ENCODE measurements at regions not wholly inside any gene's neighbourhood (a gene's known extent, or its start where the extent isn't known, plus 50 kb on each side); places are given as distances from the start of the nearest gene placed in this dataset.

DNA sequence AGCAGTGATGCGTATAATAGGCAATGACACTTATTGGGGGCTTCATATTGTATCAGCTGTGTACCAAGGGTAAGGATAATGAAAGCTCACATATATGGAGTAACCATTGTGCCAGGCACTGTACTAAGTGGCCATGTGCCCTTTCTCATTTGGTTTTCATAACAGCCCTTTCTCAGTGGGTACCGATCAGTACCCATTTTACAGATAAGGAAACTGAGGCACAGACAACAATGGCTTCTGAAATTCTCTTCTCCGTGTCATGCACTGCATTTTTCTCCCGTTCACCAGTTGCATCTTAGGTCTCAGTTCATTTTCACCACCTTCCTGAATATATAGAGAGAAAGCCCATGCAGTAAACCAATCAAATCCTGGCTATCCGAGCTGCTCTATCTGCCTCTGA lies 216.7 kb upstream of the RBFOX1 start:
- no peaks in the 10 kb centered on the region for H3K27me3 ChIP-seq (ENCODE audit: control insufficient read depth, extremely low read depth, insufficient read depth, low read length)
- no peak overlapping the region for H3K4me3 ChIP-seq (ENCODE audit: control insufficient read depth in 2 of 3, extremely low read depth in 1 of 3, insufficient read depth in 2 of 3, low read depth in 1 of 3, low read length in 3 of 3)
- H3K4me1 ChIP-seq (ENCODE audit: control insufficient read depth, extremely low read depth, insufficient read depth, low read length): no peaks in the 10 kb centered on the region
- no peak overlapping the region for H3K9ac ChIP-seq (ENCODE audit: control insufficient read depth, extremely low read depth, insufficient read depth, low read length)
- H3K36me3 ChIP-seq (ENCODE audit: control insufficient read depth in 2 of 2, extremely low read depth in 1 of 2, insufficient read depth in 2 of 2, low read length in 2 of 2): no peaks in the 10 kb centered on the region
- no peak overlapping the region for H3K4me2 ChIP-seq (ENCODE audit: control insufficient read depth, extremely low read depth, insufficient read depth, low read depth, low read length)
- dilution Hi-C loops (cut with MboI; ENCODE audit: extremely low pct_ligation_motif_present, low sequenced_read_pairs): no loop called here
- H3K79me2 ChIP-seq (ENCODE audit: control insufficient read depth, insufficient read depth, low read length): no peaks in the 10 kb centered on the region
- H4K20me1 ChIP-seq (ENCODE audit: control insufficient read depth, extremely low read depth, insufficient read depth, low read length): no peaks in the 10 kb centered on the region
- TF ChIP-seq, protein P1, sequence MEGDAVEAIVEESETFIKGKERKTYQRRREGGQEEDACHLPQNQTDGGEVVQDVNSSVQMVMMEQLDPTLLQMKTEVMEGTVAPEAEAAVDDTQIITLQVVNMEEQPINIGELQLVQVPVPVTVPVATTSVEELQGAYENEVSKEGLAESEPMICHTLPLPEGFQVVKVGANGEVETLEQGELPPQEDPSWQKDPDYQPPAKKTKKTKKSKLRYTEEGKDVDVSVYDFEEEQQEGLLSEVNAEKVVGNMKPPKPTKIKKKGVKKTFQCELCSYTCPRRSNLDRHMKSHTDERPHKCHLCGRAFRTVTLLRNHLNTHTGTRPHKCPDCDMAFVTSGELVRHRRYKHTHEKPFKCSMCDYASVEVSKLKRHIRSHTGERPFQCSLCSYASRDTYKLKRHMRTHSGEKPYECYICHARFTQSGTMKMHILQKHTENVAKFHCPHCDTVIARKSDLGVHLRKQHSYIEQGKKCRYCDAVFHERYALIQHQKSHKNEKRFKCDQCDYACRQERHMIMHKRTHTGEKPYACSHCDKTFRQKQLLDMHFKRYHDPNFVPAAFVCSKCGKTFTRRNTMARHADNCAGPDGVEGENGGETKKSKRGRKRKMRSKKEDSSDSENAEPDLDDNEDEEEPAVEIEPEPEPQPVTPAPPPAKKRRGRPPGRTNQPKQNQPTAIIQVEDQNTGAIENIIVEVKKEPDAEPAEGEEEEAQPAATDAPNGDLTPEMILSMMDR (optimal IDR thresholded peaks at IDR 0.05 in 1 of 3, IDR thresholded peaks at IDR 0.05 in 1 of 3, conservative IDR thresholded peaks at IDR 0.05 in 1 of 3; ENCODE audit: extremely low read depth in 1 of 3, insufficient read depth in 2 of 3, low read length in 3 of 3): no peak
- TF ChIP-seq EZH2 (IDR thresholded peaks at IDR 0.05; ENCODE audit: low read length): no peak
- H3K9me1 ChIP-seq (ENCODE audit: control insufficient read depth, extremely low read depth, insufficient read depth, low read length): no peaks in the 10 kb centered on the region
- DNase-seq (ENCODE audit: low read depth, low spot score) (no peak), FAIRE-seq (no peak)
- no peak overlapping the region for H3K27ac ChIP-seq (ENCODE audit: control insufficient read depth, insufficient read depth, low read length)
- no peak overlapping the region for H2AFZ ChIP-seq (ENCODE audit: control insufficient read depth, low read length)
- no peaks in the 10 kb centered on the region for H3K9me3 ChIP-seq (ENCODE audit: control insufficient read depth, low read depth, low read length)

DNA sequence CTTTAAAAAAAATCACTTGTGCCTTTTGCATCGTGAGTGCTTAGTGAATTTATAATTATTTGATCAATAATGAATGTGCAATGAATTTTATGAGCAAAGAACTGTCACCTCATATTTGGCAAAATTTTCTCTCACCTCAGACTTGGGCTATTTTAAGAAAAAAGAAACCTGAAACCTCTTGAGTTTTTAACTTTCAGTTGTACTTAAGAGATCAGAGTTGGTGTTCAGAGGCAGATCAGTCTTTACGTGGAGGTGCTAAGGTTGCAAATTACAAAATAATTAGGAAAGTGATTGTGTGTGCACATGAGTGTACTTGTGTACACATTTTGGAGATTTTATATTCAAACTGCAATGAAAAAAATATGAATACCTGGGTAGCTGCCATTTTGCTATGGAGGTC lies 218.7 kb upstream of the RBFOX1 start:
- dilution Hi-C loops (cut with MboI; ENCODE audit: extremely low pct_ligation_motif_present, low sequenced_read_pairs): no loop called here
- no peak for FAIRE-seq
- no peak for DNase-seq (ENCODE audit: low read depth, low spot score)
- Histone ChIP-seq H3K79me2 (ENCODE audit: control insufficient read depth, insufficient read depth, low read length) (no peaks in the 10 kb centered on the region), H3K27ac (ENCODE audit: control insufficient read depth, insufficient read depth, low read length) (no peak overlapping the region), H2AFZ (ENCODE audit: control insufficient read depth, low read length) (no peak overlapping the region), H3K4me2 (ENCODE audit: control insufficient read depth, extremely low read depth, insufficient read depth, low read depth, low read length) (no peak overlapping the region), H3K27me3 (ENCODE audit: control insufficient read depth, extremely low read depth, insufficient read depth, low read length) (no peaks in the 10 kb centered on the region), H3K9ac (ENCODE audit: control insufficient read depth, extremely low read depth, insufficient read depth, low read length) (no peak overlapping the region), H3K4me3 (ENCODE audit: control insufficient read depth in 2 of 3, extremely low read depth in 1 of 3, insufficient read depth in 2 of 3, low read depth in 1 of 3, low read length in 3 of 3) (no peak overlapping the region), H4K20me1 (ENCODE audit: control insufficient read depth, extremely low read depth, insufficient read depth, low read length) (no peaks in the 10 kb centered on the region), H3K9me3 (ENCODE audit: control insufficient read depth, low read depth, low read length) (no peaks in the 10 kb centered on the region), H3K36me3 (ENCODE audit: control insufficient read depth in 2 of 2, extremely low read depth in 1 of 2, insufficient read depth in 2 of 2, low read length in 2 of 2) (no peaks in the 10 kb centered on the region), H3K9me1 (ENCODE audit: control insufficient read depth, extremely low read depth, insufficient read depth, low read length) (no peaks in the 10 kb centered on the region), H3K4me1 (ENCODE audit: control insufficient read depth, extremely low read depth, insufficient read depth, low read length) (no peaks in the 10 kb centered on the region)
- no peak for TF ChIP-seq EZH2 (IDR thresholded peaks at IDR 0.05; ENCODE audit: low read length)
- TF ChIP-seq, protein P1 (optimal IDR thresholded peaks at IDR 0.05 in 1 of 3, IDR thresholded peaks at IDR 0.05 in 1 of 3, conservative IDR thresholded peaks at IDR 0.05 in 1 of 3; ENCODE audit: extremely low read depth in 1 of 3, insufficient read depth in 2 of 3, low read length in 3 of 3): no peak

Measured in keratinocyte (primary cell).